IMR-90 (cell line): ENCODE measurements at regions not wholly inside any gene's neighbourhood (a gene's known extent, or its start where the extent isn't known, plus 50 kb on each side); places are given as distances from the start of the nearest gene placed in this dataset.

Experiments used
- ATAC-seq: fragments of 200-7000 bp; cut with Tn5 transposase; 2 replicates; pipeline ENCODE4 v1.9.1; 2020; ENCODE audit warnings: low read depth, mild to moderate bottlenecking, moderate library complexity
- BruUV-seq: library from RNA; stranded (reverse); fragments of 400-500 nt; replicated peaks from 2 replicates; lab custom pipeline; 2021; lab: Mats Ljungman, UMichigan
- CTCF ChIA-PET: fragments of 300-600 bp; formaldehyde crosslinking; extraction: SDS; loops from one replicate; lab custom pipeline; 2021; ENCODE audit warnings: antibody characterized with exemption; lab: Yijun Ruan, JAX
- POLR2A ChIA-PET: fragments of 300-600 bp; sonication (Branson Sonifier 250); formaldehyde crosslinking; loops from one replicate; lab custom pipeline; 2022; ENCODE audit warnings: antibody characterized with exemption; ENCODE audit not compliant: unreplicated experiment; lab: Charles Lee
- DNase-seq: peaks from one replicate; pipeline ENCODE4 v3.0.0; 2013
- H2AFZ ChIP-seq: replicated peaks from 2 replicates; pipeline ENCODE3; 2013; ENCODE audit warnings: low read length, mild to moderate bottlenecking; ENCODE audit not compliant: poor library complexity
- H2AK5ac ChIP-seq: 2 replicates; pipeline ENCODE4 v1.6.1; 2013; ENCODE audit warnings: low read depth, low read length, inconsistent platforms
- H2AK9ac ChIP-seq: replicated peaks from 2 replicates; pipeline ENCODE3; 2013; ENCODE audit warnings: mild to moderate bottlenecking, low read depth, low read length, moderate library complexity; ENCODE audit not compliant: poor library complexity
- H2BK120ac ChIP-seq: 2 replicates; pipeline ENCODE4 v1.6.1; 2013; ENCODE audit warnings: low read depth, low read length, inconsistent platforms
- H2BK15ac ChIP-seq: 3 replicates; pipeline ENCODE4 v1.6.1; 2013; ENCODE audit warnings: low read depth, low read length, inconsistent platforms
- H2BK20ac ChIP-seq: 2 replicates; pipeline ENCODE4 v1.6.1; 2013; ENCODE audit warnings: low read depth, mild to moderate bottlenecking, inconsistent platforms, low read length, moderate library complexity
- H2BK5ac ChIP-seq: 2 replicates; pipeline ENCODE4 v1.6.1; 2013; ENCODE audit warnings: mild to moderate bottlenecking, low read depth, low read length, inconsistent platforms; ENCODE audit not compliant: poor library complexity, severe bottlenecking
- H3K14ac ChIP-seq: replicated peaks from 2 replicates; pipeline ENCODE4 v1.6.1; 2013; ENCODE audit warnings: low read depth, low read length, inconsistent platforms
- H3K18ac ChIP-seq: 2 replicates; pipeline ENCODE4 v1.6.1; 2013; ENCODE audit warnings: low read depth, low read length, control low read depth
- H3K23ac ChIP-seq: 2 replicates; pipeline ENCODE4 v1.6.1; 2013; ENCODE audit warnings: low read depth, low read length, inconsistent platforms
- H3K27ac ChIP-seq: 2 replicates; pipeline ENCODE4 v1.5.1; 2013; ENCODE audit warnings: mild to moderate bottlenecking, control low read depth, low read length; ENCODE audit not compliant: insufficient read depth
- H3K27me3 ChIP-seq: 2 replicates; pipeline ENCODE4 v1.6.1; 2013; ENCODE audit warnings: low read length; ENCODE audit not compliant: control insufficient read depth, insufficient read depth
- H3K36me3 ChIP-seq: 2 replicates; pipeline ENCODE4 v1.6.1; 2013; ENCODE audit warnings: low read length, mixed read lengths; ENCODE audit not compliant: control insufficient read depth, insufficient read depth
- H3K4ac ChIP-seq: 2 replicates; pipeline ENCODE4 v1.6.1; 2013; ENCODE audit warnings: low read depth, low read length, inconsistent platforms
- H3K4me1 ChIP-seq: 2 replicates; pipeline ENCODE4 v1.6.1; 2013; ENCODE audit warnings: low read length, mixed read lengths; ENCODE audit not compliant: control insufficient read depth, insufficient read depth
- H3K4me2 ChIP-seq: 2 replicates; pipeline ENCODE4 v1.6.1; 2013; ENCODE audit warnings: low read depth, mild to moderate bottlenecking, control low read depth, low read length, moderate library complexity
- H3K4me3 ChIP-seq: 2 replicates; pipeline ENCODE4 v1.5.1; 2013; ENCODE audit warnings: low read depth, mild to moderate bottlenecking, control low read depth, low read length, moderate library complexity; ENCODE audit not compliant: insufficient read depth
- H3K56ac ChIP-seq: 2 replicates; pipeline ENCODE4 v1.6.1; 2013; ENCODE audit warnings: low read length, inconsistent platforms; ENCODE audit not compliant: insufficient read depth; ENCODE audit errors: extremely low read depth
- H3K79me1 ChIP-seq, 2 experiments: 2 replicates each; pipeline ENCODE4 v1.6.1; 2013; ENCODE audit warnings: low read length in 2 of 2, inconsistent platforms in 1 of 2, low read depth in 1 of 2
- H3K9ac ChIP-seq: 2 replicates; pipeline ENCODE4 v1.6.1; 2013; ENCODE audit warnings: low read depth, low read length, control low read depth
- H3K9me1 ChIP-seq: 2 replicates; pipeline ENCODE4 v1.6.1; 2013; ENCODE audit warnings: low read length, inconsistent platforms; ENCODE audit not compliant: insufficient read depth
- H3K9me3 ChIP-seq: 2 replicates; pipeline ENCODE4 v1.6.1; 2013; ENCODE audit warnings: low read length; ENCODE audit not compliant: control insufficient read depth, insufficient read depth
- H4K20me1 ChIP-seq: 2 replicates; pipeline ENCODE4 v1.6.1; 2013; ENCODE audit warnings: low read length, inconsistent platforms; ENCODE audit not compliant: insufficient read depth
- H4K5ac ChIP-seq: 2 replicates; pipeline ENCODE4 v1.6.1; 2013; ENCODE audit warnings: mild to moderate bottlenecking, low read depth, low read length, control low read depth
- H4K8ac ChIP-seq, 2 experiments: 2 replicates each; pipeline ENCODE4 v1.6.1; 2013; ENCODE audit warnings: low read depth in 2 of 2, low read length in 2 of 2, control low read depth in 1 of 2, inconsistent platforms in 1 of 2
- H4K91ac ChIP-seq: 2 replicates; pipeline ENCODE4 v1.6.1; 2013; ENCODE audit warnings: low read depth, low read length, inconsistent platforms; ENCODE audit not compliant: insufficient read depth
- MAZ ChIP-seq: IDR thresholded peaks from 2 replicates; pipeline ENCODE4 v1.6.1; 2012; ENCODE audit warnings: low read depth, mild to moderate bottlenecking, low read length, improper control_type of control experiment, moderate library complexity, borderline replicate concordance
- MXI1 ChIP-seq: IDR thresholded peaks from 2 replicates; pipeline ENCODE4 v1.6.1; 2012; ENCODE audit warnings: low read depth, mild to moderate bottlenecking, low read length, moderate library complexity, borderline replicate concordance
- WGBS, 2 experiments: methylation state at CpG; one replicate each; pipeline versions ENCODE4 v1.1.5 to v1.1.7; 2013; ENCODE audit warnings: missing lambda C conversion rate in 2 of 2; ENCODE audit not compliant: insufficient read length in 1 of 2; ENCODE audit errors: extremely low coverage in 2 of 2; 5-methylcytosine and 5-hydroxymethylcytosine counted together
- dilution Hi-C: fragments of 300-500 bp; cut with HindIII; formaldehyde crosslinking; loops from one replicate; pipeline ENCODE4 v1.14.3; 2018; ENCODE audit warnings: low sequenced_read_pairs; ENCODE audit not compliant: unreplicated experiment
- in situ Hi-C: fragments of 300-500 bp; cut with MboI; formaldehyde crosslinking; loops from 3 replicates; pipeline ENCODE4 v1.14.3; 2019; ENCODE audit warnings: low sequenced_read_pairs, inconsistent platforms, mixed read lengths
- intact Hi-C: fragments of 100-400 bp; cut with micrococcal nuclease; formaldehyde crosslinking; loops from 2 replicates; pipeline ENCODE4 v1.10.0; 2022
- TF ChIP-seq, protein P1 (sequence below): fragments of 150-350 bp; IDR thresholded peaks from 2 replicates; pipeline ENCODE4 v1.6.1; 2017; ENCODE audit warnings: mild to moderate bottlenecking, antibody characterized with exemption, low read length, low read depth
- TF ChIP-seq, protein P2 (sequence below): conservative IDR thresholded peaks from 2 replicates; pipeline ENCODE4 v1.5.1; 2012; ENCODE audit warnings: mild to moderate bottlenecking, low read depth, low read length, improper control_type of control experiment

DNA sequence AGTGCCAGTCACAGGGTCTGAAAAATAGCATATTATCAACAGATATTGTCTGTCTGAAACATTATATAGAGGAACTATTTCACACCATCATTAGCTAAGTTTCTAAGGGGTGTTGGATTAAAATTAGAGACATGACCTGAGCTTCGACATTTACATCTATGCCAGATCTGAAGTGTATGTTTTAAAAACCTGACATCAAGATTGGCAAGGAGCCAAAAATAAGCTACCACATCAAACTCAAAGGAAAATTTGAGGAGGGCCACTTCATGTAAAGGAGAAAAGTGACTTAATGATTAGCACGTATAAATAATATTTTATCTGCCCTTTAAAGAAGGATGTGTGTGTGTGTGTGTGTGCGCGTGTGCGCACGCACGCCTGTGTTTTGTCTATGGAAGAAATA, 752.0 kb upstream of the GRM7 start:
- TF ChIP-seq, protein P1, sequence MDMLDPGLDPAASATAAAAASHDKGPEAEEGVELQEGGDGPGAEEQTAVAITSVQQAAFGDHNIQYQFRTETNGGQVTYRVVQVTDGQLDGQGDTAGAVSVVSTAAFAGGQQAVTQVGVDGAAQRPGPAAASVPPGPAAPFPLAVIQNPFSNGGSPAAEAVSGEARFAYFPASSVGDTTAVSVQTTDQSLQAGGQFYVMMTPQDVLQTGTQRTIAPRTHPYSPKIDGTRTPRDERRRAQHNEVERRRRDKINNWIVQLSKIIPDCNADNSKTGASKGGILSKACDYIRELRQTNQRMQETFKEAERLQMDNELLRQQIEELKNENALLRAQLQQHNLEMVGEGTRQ: no peak
- TF ChIP-seq MXI1 (no peak), MAZ (no peak)
- TF ChIP-seq, protein P2, sequence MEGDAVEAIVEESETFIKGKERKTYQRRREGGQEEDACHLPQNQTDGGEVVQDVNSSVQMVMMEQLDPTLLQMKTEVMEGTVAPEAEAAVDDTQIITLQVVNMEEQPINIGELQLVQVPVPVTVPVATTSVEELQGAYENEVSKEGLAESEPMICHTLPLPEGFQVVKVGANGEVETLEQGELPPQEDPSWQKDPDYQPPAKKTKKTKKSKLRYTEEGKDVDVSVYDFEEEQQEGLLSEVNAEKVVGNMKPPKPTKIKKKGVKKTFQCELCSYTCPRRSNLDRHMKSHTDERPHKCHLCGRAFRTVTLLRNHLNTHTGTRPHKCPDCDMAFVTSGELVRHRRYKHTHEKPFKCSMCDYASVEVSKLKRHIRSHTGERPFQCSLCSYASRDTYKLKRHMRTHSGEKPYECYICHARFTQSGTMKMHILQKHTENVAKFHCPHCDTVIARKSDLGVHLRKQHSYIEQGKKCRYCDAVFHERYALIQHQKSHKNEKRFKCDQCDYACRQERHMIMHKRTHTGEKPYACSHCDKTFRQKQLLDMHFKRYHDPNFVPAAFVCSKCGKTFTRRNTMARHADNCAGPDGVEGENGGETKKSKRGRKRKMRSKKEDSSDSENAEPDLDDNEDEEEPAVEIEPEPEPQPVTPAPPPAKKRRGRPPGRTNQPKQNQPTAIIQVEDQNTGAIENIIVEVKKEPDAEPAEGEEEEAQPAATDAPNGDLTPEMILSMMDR: no peak
- Histone ChIP-seq H3K23ac (no peak overlapping the region), H4K20me1 (no peaks in the 10 kb centered on the region), H3K9me3 (peaks cover 4% of the 10 kb centered on the region; the same call in 1 of the 2 replicates), H4K91ac (no peak overlapping the region), H4K8ac (no peak overlapping the region), H3K9ac (no peak overlapping the region), H3K4me1 (no peaks in the 10 kb centered on the region), H2BK120ac (no peak overlapping the region), H4K5ac (no peak overlapping the region), H2BK15ac (no peak overlapping the region), H3K14ac (no peak overlapping the region), H3K4me3 (no peak overlapping the region), H3K56ac (no peak overlapping the region), H2AK9ac (no peak overlapping the region), H2AFZ (no peak overlapping the region), H3K18ac (no peak overlapping the region), H2BK20ac (no peak overlapping the region), H3K79me1 (no peaks in the 10 kb centered on the region), H3K27me3 (no peaks in the 10 kb centered on the region), H2AK5ac (no peak overlapping the region), H3K36me3 (no peaks in the 10 kb centered on the region), H3K4me2 (no peak overlapping the region), H2BK5ac (no peak overlapping the region), H3K4ac (no peak overlapping the region), H3K9me1 (no peaks in the 10 kb centered on the region), H3K27ac (no peak overlapping the region)
- in situ Hi-C loops (no loop called here), dilution Hi-C loops (no loop called here), intact Hi-C loops (no loop called here)
- WGBS, 2 experiments: no CpG with 5 or more reads among the region's 7 CpGs
- ChIA-PET CTCF (no interaction called here), POLR2A (no interaction called here)
- no peak for DNase-seq
- ATAC-seq: no peak
- BruUV-seq: no TSS peak
